Fibroblast of villous mesenchyme (primary cell): ENCODE measurements at regions not wholly inside any gene's neighbourhood (a gene's known extent, or its start where the extent isn't known, plus 50 kb on each side); places are given as distances from the start of the nearest gene placed in this dataset.

Source experiments
- DNase-seq: peaks from one replicate; pipeline ENCODE4 v3.0.0-alpha.2; 2010; ENCODE audit warnings: low read depth
- H3K4me3 ChIP-seq: 2 replicates; pipeline ENCODE4 v1.5.1; 2011; ENCODE audit warnings: low read depth, mild to moderate bottlenecking, low read length
- TF ChIP-seq, protein P1 (sequence below): IDR thresholded peaks from 2 replicates; pipeline ENCODE4 v1.5.1; 2012; ENCODE audit warnings: low read depth, mild to moderate bottlenecking, low read length; ENCODE audit not compliant: insufficient read depth

DNA sequence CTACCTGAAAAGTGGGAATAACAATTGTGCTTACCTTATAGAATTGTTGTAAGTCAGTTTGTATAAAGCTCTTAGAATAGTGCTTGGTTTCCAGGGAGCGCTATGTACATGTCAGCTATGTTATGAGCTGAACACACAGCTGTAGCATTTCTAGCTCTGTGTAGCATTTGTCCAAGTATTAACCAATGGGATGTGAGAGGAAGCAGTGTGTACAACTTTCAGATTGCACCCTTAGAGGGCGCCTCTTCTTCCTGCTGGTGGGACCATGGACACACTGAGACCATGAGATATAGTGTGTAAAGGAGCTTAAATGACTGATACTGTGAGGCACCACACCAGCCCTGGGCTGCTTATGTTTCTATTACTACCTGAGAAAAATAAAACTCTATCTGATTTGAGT lies 380.2 kb downstream of the LNPK start:
- no peak for DNase-seq
- TF ChIP-seq, protein P1, sequence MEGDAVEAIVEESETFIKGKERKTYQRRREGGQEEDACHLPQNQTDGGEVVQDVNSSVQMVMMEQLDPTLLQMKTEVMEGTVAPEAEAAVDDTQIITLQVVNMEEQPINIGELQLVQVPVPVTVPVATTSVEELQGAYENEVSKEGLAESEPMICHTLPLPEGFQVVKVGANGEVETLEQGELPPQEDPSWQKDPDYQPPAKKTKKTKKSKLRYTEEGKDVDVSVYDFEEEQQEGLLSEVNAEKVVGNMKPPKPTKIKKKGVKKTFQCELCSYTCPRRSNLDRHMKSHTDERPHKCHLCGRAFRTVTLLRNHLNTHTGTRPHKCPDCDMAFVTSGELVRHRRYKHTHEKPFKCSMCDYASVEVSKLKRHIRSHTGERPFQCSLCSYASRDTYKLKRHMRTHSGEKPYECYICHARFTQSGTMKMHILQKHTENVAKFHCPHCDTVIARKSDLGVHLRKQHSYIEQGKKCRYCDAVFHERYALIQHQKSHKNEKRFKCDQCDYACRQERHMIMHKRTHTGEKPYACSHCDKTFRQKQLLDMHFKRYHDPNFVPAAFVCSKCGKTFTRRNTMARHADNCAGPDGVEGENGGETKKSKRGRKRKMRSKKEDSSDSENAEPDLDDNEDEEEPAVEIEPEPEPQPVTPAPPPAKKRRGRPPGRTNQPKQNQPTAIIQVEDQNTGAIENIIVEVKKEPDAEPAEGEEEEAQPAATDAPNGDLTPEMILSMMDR, result no peak
- no peak overlapping the region for H3K4me3 ChIP-seq

DNA sequence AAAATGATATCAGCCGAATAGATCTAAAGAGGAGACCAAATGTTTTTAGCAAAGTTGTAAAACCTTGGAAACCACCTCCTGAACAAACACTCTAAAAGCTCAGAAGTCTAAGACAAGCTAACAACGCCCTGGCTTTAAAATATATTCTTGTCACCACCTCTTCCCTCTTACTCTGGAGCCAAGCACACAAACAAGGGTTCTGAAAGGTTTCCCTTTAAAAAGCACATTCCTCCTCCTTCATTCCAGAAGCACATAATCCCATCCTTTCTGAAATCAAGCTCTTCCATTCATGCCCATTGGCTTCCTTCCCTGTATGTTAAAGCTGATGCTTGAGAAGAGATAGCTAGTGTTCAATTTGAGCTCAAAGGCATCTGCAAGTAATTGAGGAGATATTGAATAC lies 382.0 kb downstream of the LNPK start:
- TF ChIP-seq, protein P1, result no peak
- no peak overlapping the region for H3K4me3 ChIP-seq
- DNase-seq, result no peak

DNA sequence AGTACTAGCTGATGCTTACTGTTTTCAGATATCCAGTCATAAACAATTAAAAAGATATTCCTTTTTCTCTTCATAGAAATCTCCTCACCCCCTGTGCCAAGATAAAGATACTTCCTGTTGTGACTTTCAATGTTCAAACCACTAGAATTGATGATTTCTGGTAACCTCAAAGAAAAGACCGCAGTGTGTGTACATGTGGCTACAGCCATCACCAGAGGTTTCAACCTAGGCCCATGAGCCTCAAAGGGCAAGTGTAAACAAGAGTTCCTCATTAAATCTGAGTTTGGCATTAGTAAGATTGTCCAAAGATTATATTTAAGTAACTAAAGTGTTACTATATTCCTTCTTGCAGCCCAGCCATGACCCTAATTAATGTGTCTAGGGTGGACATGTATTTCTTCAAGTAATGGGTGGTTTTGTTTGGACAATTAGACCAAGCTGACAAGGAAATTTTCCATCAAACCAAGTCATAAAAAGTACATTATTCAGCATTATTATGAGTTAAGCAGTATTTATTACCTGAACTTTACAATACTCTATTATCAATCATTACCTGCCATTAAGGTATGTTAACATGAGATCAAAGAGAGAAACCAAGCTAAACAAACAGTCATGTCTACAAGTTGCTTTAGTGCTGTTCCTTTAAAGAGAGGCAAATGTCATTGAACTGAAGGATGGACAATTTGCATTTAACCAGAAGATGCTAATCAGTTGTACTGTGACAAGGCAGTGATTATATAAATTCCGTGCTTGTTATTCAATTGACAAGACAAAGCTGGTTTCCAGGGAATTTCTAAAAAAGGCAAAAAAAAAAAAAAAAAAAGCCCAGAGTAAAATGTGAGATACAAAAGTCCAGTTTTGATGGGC lies 382.7 kb downstream of the LNPK start:
- no peak overlapping the region for H3K4me3 ChIP-seq
- TF ChIP-seq, protein P1, result no peak
- no peak for DNase-seq

DNA sequence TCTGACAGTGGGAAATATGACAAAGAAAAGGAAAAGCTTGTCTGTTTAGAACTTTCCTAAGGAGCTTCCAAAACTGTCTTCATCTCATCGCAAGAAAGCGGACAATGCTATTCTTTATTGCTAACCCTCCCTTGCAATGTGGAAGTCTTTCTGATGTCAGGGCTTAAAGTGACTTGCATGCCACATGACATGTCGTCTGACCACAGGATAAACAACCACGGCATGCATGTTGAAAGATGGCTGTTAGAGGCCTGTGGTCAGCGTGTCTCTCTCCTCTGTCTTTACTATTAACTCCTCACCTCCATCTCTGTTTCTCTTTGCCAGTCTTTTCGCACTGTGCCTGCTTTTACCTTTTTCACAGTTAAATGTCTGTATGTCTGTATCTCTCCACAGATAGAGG lies 389.8 kb downstream of the LNPK start:
- no peak for DNase-seq
- TF ChIP-seq, protein P1, result no peak
- no peak overlapping the region for H3K4me3 ChIP-seq

DNA sequence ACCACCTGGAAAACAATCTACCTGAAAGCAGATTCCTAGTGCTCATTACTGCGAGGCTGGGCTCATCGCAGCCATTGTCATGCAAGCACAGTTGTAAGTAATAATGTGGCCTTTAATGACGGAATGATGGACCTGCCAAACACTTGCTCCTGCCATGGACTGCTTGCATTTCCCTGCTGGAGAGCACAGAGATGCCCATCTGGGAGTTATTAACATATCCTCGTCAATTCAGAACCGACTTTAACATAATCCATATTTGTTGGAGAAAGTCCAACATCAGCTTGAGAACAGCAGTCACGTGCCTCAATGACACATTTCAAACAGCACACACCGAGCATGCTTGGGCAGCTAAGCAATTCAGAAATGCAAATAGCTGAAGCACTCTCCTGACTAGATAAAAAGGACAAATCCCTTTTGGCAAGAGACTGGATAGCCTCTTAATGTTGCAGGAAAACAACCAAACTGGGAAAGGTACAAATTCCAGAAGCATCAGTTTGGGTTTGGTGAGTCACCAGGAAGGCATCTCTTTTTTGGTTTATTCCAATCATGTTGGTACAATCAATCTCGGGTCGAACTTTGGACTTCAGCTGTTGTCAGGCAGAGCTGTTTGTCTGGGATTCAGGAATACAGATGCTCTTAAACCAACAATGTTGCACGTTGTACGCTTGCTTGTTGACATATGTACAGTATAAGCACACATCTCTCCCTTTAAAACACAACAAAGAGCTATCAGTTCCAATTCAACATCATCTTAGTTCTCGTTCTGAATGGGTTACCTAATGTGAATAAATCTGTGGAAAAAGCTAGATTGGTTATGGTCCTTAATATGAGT lies 395.8 kb downstream of the LNPK start:
- no peak overlapping the region for H3K4me3 ChIP-seq
- no peak for DNase-seq
- TF ChIP-seq, protein P1, result no peak

DNA sequence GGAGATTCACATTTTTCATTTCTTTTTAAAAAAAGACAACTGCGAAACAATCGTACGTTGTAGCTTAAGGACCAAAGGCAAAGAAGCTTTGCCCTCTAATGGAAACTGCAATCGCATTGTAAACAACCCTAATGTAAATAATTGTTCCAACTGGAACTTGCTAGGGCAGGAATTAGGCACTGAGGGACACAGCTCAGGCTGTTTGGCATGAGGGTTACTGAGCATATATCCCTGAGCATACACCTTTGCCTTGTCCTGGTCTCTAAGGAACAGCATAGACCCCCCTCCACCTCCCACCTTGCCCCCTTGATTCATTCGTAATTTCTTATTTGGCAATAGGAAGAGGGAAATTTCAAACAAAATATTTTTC lies 396.4 kb downstream of the LNPK start:
- TF ChIP-seq, protein P1, result no peak
- H3K4me3 ChIP-seq, result no peak overlapping the region
- DNase-seq, result no peak
